ENCODE measurements at regions not wholly inside any gene's neighbourhood (a gene's known extent, or its start where the extent isn't known, plus 50 kb on each side); places are given as distances from the start of the nearest gene placed in this dataset.

GRCh38 chr15:26477044-26477443, 295.8 kb downstream of the GABRB3 start:
- no peak for DNase-seq

GRCh38 chr15:26475554-26475953, 297.3 kb downstream of the GABRB3 start:
- no peak for DNase-seq

DNA sequence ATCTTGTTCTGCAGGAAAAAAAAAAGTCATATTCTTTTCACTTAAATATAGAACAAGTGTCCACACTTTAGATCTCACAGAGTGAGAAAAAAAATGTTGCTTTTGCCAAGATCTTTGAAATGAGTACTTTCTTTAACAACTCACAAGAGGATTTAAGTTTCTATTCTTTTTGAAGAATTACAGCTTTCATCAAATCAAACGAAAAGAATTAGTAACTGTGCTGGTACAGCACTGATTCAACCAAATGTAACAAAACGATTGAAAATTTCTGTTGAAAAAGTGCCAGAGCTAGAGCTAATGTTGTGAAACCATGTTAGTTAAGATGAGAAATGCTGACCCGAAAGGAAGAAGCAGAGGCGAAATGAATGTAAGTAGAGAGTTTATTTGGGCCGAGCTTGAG, 300.2 kb downstream of the GABRB3 start:
- DNase-seq, result no peak

- DNase-seq, result no peak
Measured at GRCh38 chr15:26461847-26462608, 310.8 kb downstream of the GABRB3 start.

- DNase-seq, result no peak
Measured at GRCh38 chr15:26460165-26460564, 312.7 kb downstream of the GABRB3 start.

- no peak for DNase-seq
Measured at GRCh38 chr15:26455828-26456227, 317.0 kb downstream of the GABRB3 start.

DNA sequence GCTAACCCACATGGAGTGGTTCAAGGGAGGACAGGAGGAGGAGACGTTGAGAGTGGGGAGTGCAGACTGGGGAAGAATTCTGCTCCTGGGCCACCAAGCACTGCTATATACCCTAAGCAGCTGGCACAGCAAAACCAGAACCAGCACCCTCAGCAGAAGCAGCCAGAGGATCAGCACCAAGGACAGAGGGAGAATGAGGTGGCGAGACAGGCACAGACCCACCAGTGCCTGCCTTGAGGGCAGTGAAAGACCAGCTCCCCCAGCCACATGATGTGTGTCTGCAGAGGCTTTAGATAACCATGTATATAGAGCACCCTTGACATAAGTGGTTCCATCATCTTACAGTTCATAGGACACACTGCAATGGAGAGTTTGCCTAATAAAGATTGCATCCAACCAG, 319.0 kb downstream of the GABRB3 start:
- no peak for DNase-seq

GRCh38 chr15:26451995-26452394, 320.9 kb downstream of the GABRB3 start:
- DNase-seq, result no peak

- DNase-seq, result no peak
Measured at GRCh38 chr15:26449291-26449690, 323.6 kb downstream of the GABRB3 start.

DNA sequence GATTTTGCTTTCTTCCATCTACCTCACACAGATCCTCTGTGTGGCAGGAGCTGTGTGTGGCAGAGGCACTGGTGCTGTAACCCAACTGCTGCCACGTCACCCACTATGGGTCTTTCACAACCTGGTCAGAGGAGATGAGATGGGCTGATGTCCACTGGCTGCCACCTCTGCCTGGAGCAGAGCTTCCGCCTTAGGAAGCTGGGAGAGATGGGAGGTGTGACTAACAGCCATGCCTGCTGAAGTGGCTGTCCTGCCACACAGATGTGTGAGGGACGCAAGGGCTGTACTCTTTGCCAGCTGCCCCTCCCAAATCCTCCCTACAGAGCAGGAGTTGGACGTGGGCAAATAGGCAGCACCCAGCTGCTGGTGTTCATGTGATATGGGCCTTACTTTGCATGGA, 329.5 kb downstream of the GABRB3 start:
- no peak for DNase-seq

- DNase-seq, result no peak
Measured at GRCh38 chr15:26442680-26443079, 330.2 kb downstream of the GABRB3 start.

GRCh38 chr15:26439681-26440080, 333.2 kb downstream of the GABRB3 start:
- DNase-seq, result no peak

- no peak for DNase-seq
Measured at GRCh38 chr15:26438718-26439117, 334.1 kb downstream of the GABRB3 start.

- DNase-seq, result no peak
Measured at GRCh38 chr15:26438316-26438715, 334.6 kb downstream of the GABRB3 start.

DNA sequence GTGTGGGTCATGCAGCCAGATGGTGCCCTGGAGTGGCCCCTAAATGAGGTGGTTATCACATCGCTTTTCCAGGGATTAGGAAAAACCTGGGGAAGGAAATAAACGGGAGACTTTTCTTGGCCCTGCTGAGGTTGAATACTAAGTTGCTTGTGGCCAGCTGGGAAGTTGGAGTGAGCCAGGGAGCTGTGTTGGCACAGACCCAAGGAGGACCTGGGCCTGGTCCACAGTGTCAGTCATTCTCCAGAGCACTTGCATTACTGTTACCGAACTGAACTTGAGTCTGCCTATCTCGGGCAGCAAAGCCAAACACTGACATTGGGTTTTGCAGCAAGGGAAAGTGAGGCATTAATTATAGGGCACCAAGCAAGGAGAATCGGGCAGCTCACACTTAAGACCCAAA, 339.0 kb downstream of the GABRB3 start:
- DNase-seq, result no peak

GRCh38 chr15:26433060-26433459, 339.8 kb downstream of the GABRB3 start:
- no peak for DNase-seq

GRCh38 chr15:26421065-26421464, 351.8 kb downstream of the GABRB3 start:
- no peak for DNase-seq

- DNase-seq, result no peak
Measured at GRCh38 chr15:26395624-26396023, 377.2 kb downstream of the GABRB3 start.

GRCh38 chr15:26394801-26395200, 378.1 kb downstream of the GABRB3 start:
- no peak for DNase-seq

GRCh38 chr15:26392956-26393355, 379.9 kb downstream of the GABRB3 start:
- no peak for DNase-seq

- no peak for DNase-seq
Measured at GRCh38 chr15:26391567-26392194, 381.2 kb downstream of the GABRB3 start.

DNA sequence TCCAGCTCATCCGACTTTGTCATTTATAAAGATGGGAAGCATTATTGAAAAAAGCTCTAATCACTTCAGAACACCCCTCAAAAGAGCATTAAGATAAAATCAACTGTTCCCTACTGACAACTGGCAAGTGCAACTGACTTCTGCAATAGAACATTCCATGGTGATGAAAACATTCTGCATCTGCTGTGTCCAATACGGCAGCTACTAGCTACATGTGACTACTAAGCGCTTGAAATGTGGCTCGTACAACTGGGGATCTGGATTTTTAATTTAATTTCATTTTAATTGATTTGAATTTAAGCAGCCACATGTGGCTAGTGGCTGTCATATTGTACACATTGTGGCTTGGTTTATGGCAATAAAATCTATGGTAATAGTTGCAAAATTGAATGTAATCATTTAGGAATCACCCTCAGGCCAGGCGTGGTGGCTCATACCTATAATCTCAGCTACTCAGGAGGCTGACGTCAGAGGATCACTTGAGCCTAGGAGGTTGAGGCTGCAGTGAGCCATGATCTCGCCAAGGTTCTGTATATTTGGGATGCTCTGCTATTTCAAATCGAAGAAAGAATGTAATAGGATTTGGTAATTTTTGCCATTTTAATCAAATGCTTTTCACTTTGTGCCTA, 390.3 kb downstream of the GABRB3 start:
- DNase-seq, result no peak

DNA sequence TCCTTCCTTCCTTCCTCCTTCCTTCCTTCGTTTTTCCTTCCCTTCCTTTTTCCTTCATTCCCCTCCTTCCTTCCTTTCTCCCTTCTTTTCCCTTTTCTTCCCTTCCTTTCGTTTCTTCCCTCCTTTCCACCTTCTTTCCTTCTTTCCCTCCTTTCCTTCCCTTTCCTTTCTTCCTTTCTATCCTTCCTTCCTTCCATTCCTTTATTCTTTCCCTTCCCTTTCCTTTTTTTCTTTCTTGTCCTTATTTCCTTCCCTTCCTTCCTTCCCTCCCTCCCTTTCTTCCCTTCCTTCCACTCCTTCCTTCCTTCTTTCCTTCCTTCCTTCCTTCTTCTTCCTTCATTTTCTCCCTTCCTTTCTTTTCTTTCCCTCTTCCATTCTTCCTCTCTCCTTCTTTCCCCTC, 394.6 kb downstream of the GABRB3 start:
- DNase-seq, result no peak

GRCh38 chr15:26376243-26376642, 396.6 kb downstream of the GABRB3 start:
- no peak for DNase-seq
